ENCODE measurements at regions not wholly inside any gene's neighbourhood (a gene's known extent, or its start where the extent isn't known, plus 50 kb on each side); places are given as distances from the start of the nearest gene placed in this dataset.

- Histone ChIP-seq H3K9me3 (ENCODE audit: low read length) (peaks cover 19% of the 10 kb centered on the region), H3K4me2 (ENCODE audit: low read depth, low read length) (no peak overlapping the region), H4K20me1 (ENCODE audit: insufficient read depth, low read length) (no peaks in the 10 kb centered on the region), H3K27ac (ENCODE audit: extremely low read length, insufficient read depth, low read length) (no peak overlapping the region), H3K79me2 (ENCODE audit: insufficient read depth, low read length) (no peaks in the 10 kb centered on the region), H2AFZ (ENCODE audit: low read length) (no peak overlapping the region), H3K4me3 (replicated peaks in 1 of 3; ENCODE audit: insufficient read depth in 1 of 3, low read depth in 2 of 3, low read length in 3 of 3) (no peak overlapping the region), H3K36me3 (replicated peaks in 1 of 2; ENCODE audit: control insufficient read depth in 1 of 2, insufficient read depth in 2 of 2, low read length in 2 of 2) (no peaks in the 10 kb centered on the region), H3K27me3 (ENCODE audit: control insufficient read depth in 1 of 2, insufficient read depth in 2 of 2, low read length in 2 of 2) (no peaks in the 10 kb centered on the region), H3K4me1 (ENCODE audit: insufficient read depth, low read length) (no peaks in the 10 kb centered on the region), H3K9ac (ENCODE audit: insufficient read depth, low read depth, low read length) (no peak overlapping the region)
- TF ChIP-seq ZBTB46 (CRISPR knock-in tag; IDR thresholded peaks at IDR 0.05; ENCODE audit: borderline replicate concordance) (no peak), ZBTB44 (CRISPR knock-in tag; IDR thresholded peaks at IDR 0.05) (no peak), ZNF124 (CRISPR knock-in tag; IDR thresholded peaks at IDR 0.05) (no peak)
- FAIRE-seq = no peak
- ChIA-PET POLR2A (no interaction called here), CTCF (ENCODE audit: low intra/inter-chr PET ratio, low total read pairs) (no interaction called here)
- BruUV-seq (replicated peaks) = no TSS peak
- intact Hi-C loops (cut with micrococcal nuclease; ENCODE audit: unreplicated experiment) = no loop called here
- DNase-seq (ENCODE audit: low spot score) = no peak
- no peak for ATAC-seq
- WGBS (ENCODE audit: low lambda C conversion rate) = 20% methylated on average over 15 of the region's 18 CpGs
- in situ Hi-C loops (cut with HindIII; ENCODE audit: extremely low pct_ligation_motif_present, low pct_unique_long_range_greater_than_20kb) = no loop called here
Observed at GRCh38 chr5:23303836-23304235, 203.6 kb upstream of the PRDM9 start.

GRCh38 chr5:23303435-23303834 lies 204.0 kb upstream of the PRDM9 start:
- H3K4me2 ChIP-seq (ENCODE audit: low read depth, low read length) = no peak overlapping the region
- in situ Hi-C loops (cut with HindIII; ENCODE audit: extremely low pct_ligation_motif_present, low pct_unique_long_range_greater_than_20kb) (no loop called here), intact Hi-C loops (cut with micrococcal nuclease; ENCODE audit: unreplicated experiment) (no loop called here)
- no peaks in the 10 kb centered on the region for H3K36me3 ChIP-seq (replicated peaks in 1 of 2; ENCODE audit: control insufficient read depth in 1 of 2, insufficient read depth in 2 of 2, low read length in 2 of 2)
- 13% methylated on average over 6 of the region's 6 CpGs for WGBS (ENCODE audit: low lambda C conversion rate)
- no TSS peak for BruUV-seq (replicated peaks)
- no peak overlapping the region for H3K9ac ChIP-seq (ENCODE audit: insufficient read depth, low read depth, low read length)
- H3K27ac ChIP-seq (ENCODE audit: extremely low read length, insufficient read depth, low read length) = no peak overlapping the region
- peaks cover 19% of the 10 kb centered on the region for H3K9me3 ChIP-seq (ENCODE audit: low read length)
- H2AFZ ChIP-seq (ENCODE audit: low read length) = no peak overlapping the region
- ChIA-PET POLR2A (no interaction called here), CTCF (ENCODE audit: low intra/inter-chr PET ratio, low total read pairs) (no interaction called here)
- ATAC-seq = no peak
- no peaks in the 10 kb centered on the region for H3K27me3 ChIP-seq (ENCODE audit: control insufficient read depth in 1 of 2, insufficient read depth in 2 of 2, low read length in 2 of 2)
- H3K79me2 ChIP-seq (ENCODE audit: insufficient read depth, low read length) = no peaks in the 10 kb centered on the region
- no peak for DNase-seq (ENCODE audit: low spot score)
- no peak for FAIRE-seq
- no peak overlapping the region for H3K4me3 ChIP-seq (replicated peaks in 1 of 3; ENCODE audit: insufficient read depth in 1 of 3, low read depth in 2 of 3, low read length in 3 of 3)
- H3K4me1 ChIP-seq (ENCODE audit: insufficient read depth, low read length) = no peaks in the 10 kb centered on the region
- no peaks in the 10 kb centered on the region for H4K20me1 ChIP-seq (ENCODE audit: insufficient read depth, low read length)
- TF ChIP-seq BORCS8-MEF2B (CRISPR knock-in tag; IDR thresholded peaks at IDR 0.05) (no peak), SOX6 (IDR thresholded peaks at IDR 0.05) (no peak), SOX6 (CRISPR knock-in tag; IDR thresholded peaks at IDR 0.05) (no peak), ZNF879 (CRISPR knock-in tag; IDR thresholded peaks at IDR 0.05) (no peak), RAD51 (IDR thresholded peaks at IDR 0.05; ENCODE audit: borderline replicate concordance) (no peak), MAFF (IDR thresholded peaks at IDR 0.05; ENCODE audit: low read depth, low read length) (no peak), SRSF1 (optimal IDR thresholded peaks at IDR 0.05; ENCODE audit: low read depth, low read length) (no peak), CENPX (CRISPR knock-in tag; IDR thresholded peaks at IDR 0.05) (no peak), ZNF574 (CRISPR knock-in tag; IDR thresholded peaks at IDR 0.05) (no peak), FOSL2 (CRISPR knock-in tag; IDR thresholded peaks at IDR 0.05) (no peak), THAP8 (CRISPR knock-in tag; IDR thresholded peaks at IDR 0.05; ENCODE audit: borderline replicate concordance) (no peak)

All from HepG2 (cell line).